Gastroesophageal sphincter (tissue), 4 donors: ENCODE measurements at regions not wholly inside any gene's neighbourhood (a gene's known extent, or its start where the extent isn't known, plus 50 kb on each side); places are given as distances from the start of the nearest gene placed in this dataset.

Experiments used
- ATAC-seq: fragments of 150-250 bp; one replicate; pipeline ENCODE4 v1.9.1; 2016; ENCODE audit warnings: mild to moderate bottlenecking, moderate library complexity
- H3K27ac ChIP-seq, 4 donors: fragments of 200-600 bp; sonication (generic) in 3 of 4; 1 replicate in 3 of 4; 2 replicates in 1 of 4; pipeline ENCODE4 v1.5.1; 2016 to 2019
- H3K27me3 ChIP-seq: fragments of 200-600 bp; sonication (generic); one replicate; pipeline ENCODE4 v1.5.1; 2019
- H3K36me3 ChIP-seq, 2 donors: fragments of 200-600 bp; sonication (generic); one replicate each; pipeline ENCODE4 v1.5.1; 2019; ENCODE audit warnings: control low read depth in 1 of 2
- H3K4me1 ChIP-seq, 3 donors: fragments of 200-600 bp; sonication (generic); 1 replicate in 2 of 3; 2 replicates in 1 of 3; pipeline ENCODE4 v1.5.1; 2016 to 2019; ENCODE audit warnings: control low read depth in 2 of 3
- H3K4me3 ChIP-seq, 2 donors: fragments of 200-600 bp; sonication (generic); one replicate each; pipeline ENCODE4 v1.5.1; 2019; ENCODE audit warnings: mild to moderate bottlenecking in 1 of 2, moderate library complexity in 1 of 2
- H3K9me3 ChIP-seq, 3 donors: fragments of 200-600 bp; sonication (generic); one replicate each; pipeline ENCODE4 v1.5.1; 2017 to 2019; ENCODE audit warnings: control low read depth in 2 of 3
- EP300 ChIP-seq: sonication (generic); formaldehyde crosslinking; IDR thresholded peaks from one replicate; pipeline ENCODE4 v1.6.1; 2017; ENCODE audit warnings: antibody characterized with exemption, mild to moderate bottlenecking
- POLR2A ChIP-seq, 2 donors: fragments of 450-650 bp; IDR thresholded peaks; one replicate each; pipeline ENCODE4 v1.6.1; 2017; ENCODE audit warnings: antibody characterized with exemption in 2 of 2, mild to moderate bottlenecking in 2 of 2, moderate library complexity in 1 of 2
- POLR2AphosphoS5 ChIP-seq: sonication (generic); formaldehyde crosslinking; IDR thresholded peaks from one replicate; pipeline ENCODE4 v1.6.1; 2017; ENCODE audit warnings: antibody characterized with exemption
- WGBS, 2 donors: methylation state at CpG; one replicate each; pipeline ENCODE4 v1.1.5; 2018; ENCODE audit warnings: low coverage in 1 of 2; 5-methylcytosine and 5-hydroxymethylcytosine counted together
- TF ChIP-seq, protein P1 (sequence below), 4 experiments: fragments of 200-600 bp in 2 of 4; fragments of 450-650 bp in 2 of 4; sonication (generic) in 1 of 4; IDR thresholded peaks; one replicate each; pipeline ENCODE4 v1.5.1; 2017 to 2019; ENCODE audit warnings: antibody characterized with exemption in 4 of 4, mild to moderate bottlenecking in 2 of 4, moderate library complexity in 2 of 4

- Histone ChIP-seq H3K9me3 (no peaks in the 10 kb centered on the region), H3K4me3 (no peak overlapping the region), H3K27ac (no peak overlapping the region), H3K4me1 (no peaks in the 10 kb centered on the region), H3K36me3 (no peaks in the 10 kb centered on the region), H3K27me3 (peaks cover 7% of the 10 kb centered on the region)
- ATAC-seq: no peak
- TF ChIP-seq EP300: no peak
- TF ChIP-seq, protein P1, sequence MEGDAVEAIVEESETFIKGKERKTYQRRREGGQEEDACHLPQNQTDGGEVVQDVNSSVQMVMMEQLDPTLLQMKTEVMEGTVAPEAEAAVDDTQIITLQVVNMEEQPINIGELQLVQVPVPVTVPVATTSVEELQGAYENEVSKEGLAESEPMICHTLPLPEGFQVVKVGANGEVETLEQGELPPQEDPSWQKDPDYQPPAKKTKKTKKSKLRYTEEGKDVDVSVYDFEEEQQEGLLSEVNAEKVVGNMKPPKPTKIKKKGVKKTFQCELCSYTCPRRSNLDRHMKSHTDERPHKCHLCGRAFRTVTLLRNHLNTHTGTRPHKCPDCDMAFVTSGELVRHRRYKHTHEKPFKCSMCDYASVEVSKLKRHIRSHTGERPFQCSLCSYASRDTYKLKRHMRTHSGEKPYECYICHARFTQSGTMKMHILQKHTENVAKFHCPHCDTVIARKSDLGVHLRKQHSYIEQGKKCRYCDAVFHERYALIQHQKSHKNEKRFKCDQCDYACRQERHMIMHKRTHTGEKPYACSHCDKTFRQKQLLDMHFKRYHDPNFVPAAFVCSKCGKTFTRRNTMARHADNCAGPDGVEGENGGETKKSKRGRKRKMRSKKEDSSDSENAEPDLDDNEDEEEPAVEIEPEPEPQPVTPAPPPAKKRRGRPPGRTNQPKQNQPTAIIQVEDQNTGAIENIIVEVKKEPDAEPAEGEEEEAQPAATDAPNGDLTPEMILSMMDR (IDR thresholded peaks at IDR 0.05): no peak
- TF ChIP-seq POLR2A (IDR thresholded peaks at IDR 0.05): no peak
- TF ChIP-seq POLR2AphosphoS5: no peak
Measured at GRCh38 chr7:108717781-108718180, 148.1 kb downstream of the DNAJB9 start.

- H3K27me3 ChIP-seq: peaks cover 4% of the 10 kb centered on the region
- no peaks in the 10 kb centered on the region for H3K9me3 ChIP-seq
- no peak for ATAC-seq
- TF ChIP-seq EP300 (no peak), POLR2AphosphoS5 (no peak), POLR2A (IDR thresholded peaks at IDR 0.05) (no peak)
- TF ChIP-seq, protein P1 (IDR thresholded peaks at IDR 0.05): no peak
- H3K4me3 ChIP-seq: no peak overlapping the region
- no peak overlapping the region for H3K27ac ChIP-seq
- H3K4me1 ChIP-seq: no peaks in the 10 kb centered on the region
- H3K36me3 ChIP-seq: no peaks in the 10 kb centered on the region
Measured at GRCh38 chr7:108719631-108720030, 150.0 kb downstream of the DNAJB9 start.

DNA sequence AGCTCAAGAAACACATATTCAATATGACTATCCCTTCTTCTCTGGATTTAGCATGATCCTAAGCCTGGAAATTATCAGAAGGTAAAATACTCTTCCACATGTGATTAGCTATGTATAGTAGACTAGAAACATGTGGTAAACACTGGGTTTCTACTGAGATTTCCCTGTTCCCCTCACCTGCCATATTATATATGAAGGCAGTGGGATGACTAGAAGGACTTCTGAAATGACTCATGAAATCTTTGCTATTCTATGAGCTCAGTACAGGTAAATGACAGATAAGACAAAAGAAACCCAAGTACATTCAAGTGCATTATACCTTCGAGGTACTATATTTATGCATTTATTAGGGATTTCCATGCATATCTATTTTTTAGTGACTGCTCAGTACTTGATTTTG lies 152.9 kb downstream of the DNAJB9 start:
- 79 to 100% methylated on average over 1 of the region's 1 CpG for WGBS, 2 donors
- Histone ChIP-seq H3K4me1 (no peaks in the 10 kb centered on the region), H3K36me3 (no peaks in the 10 kb centered on the region), H3K27me3 (no peaks in the 10 kb centered on the region), H3K4me3 (no peak overlapping the region), H3K27ac (no peak overlapping the region), H3K9me3 (no peaks in the 10 kb centered on the region)
- TF ChIP-seq POLR2AphosphoS5: no peak
- no peak for ATAC-seq

- ATAC-seq: no peak
- WGBS, 2 donors: 49 to 80% methylated on average over 3 of the region's 4 CpGs
- H3K4me1 ChIP-seq: no peaks in the 10 kb centered on the region
- H3K27me3 ChIP-seq: no peaks in the 10 kb centered on the region
- no peaks in the 10 kb centered on the region for H3K9me3 ChIP-seq
- no peak overlapping the region for H3K4me3 ChIP-seq
- no peaks in the 10 kb centered on the region for H3K36me3 ChIP-seq
- TF ChIP-seq, protein P1 (IDR thresholded peaks at IDR 0.05): no peak
- no peak for TF ChIP-seq EP300
- no peak for TF ChIP-seq POLR2AphosphoS5
- TF ChIP-seq POLR2A (IDR thresholded peaks at IDR 0.05): no peak
- no peak overlapping the region for H3K27ac ChIP-seq
Measured at GRCh38 chr7:108723381-108723814, 153.7 kb downstream of the DNAJB9 start.

GRCh38 chr7:108724251-108725100 lies 154.8 kb downstream of the DNAJB9 start:
- no peak for ATAC-seq
- WGBS, 2 donors: 16 to 18% methylated on average over 2 to 3 of the region's 3 CpGs
- H3K27me3 ChIP-seq: no peaks in the 10 kb centered on the region
- H3K4me3 ChIP-seq: no peak overlapping the region
- no peaks in the 10 kb centered on the region for H3K9me3 ChIP-seq
- no peaks in the 10 kb centered on the region for H3K4me1 ChIP-seq
- TF ChIP-seq POLR2A (IDR thresholded peaks at IDR 0.05) (no peak), EP300 (no peak), POLR2AphosphoS5 (no peak)
- TF ChIP-seq, protein P1 (IDR thresholded peaks at IDR 0.05): no peak
- H3K36me3 ChIP-seq: no peaks in the 10 kb centered on the region
- no peak overlapping the region for H3K27ac ChIP-seq
